Muscle layer of duodenum (tissue), 2 donors: ENCODE measurements at regions not wholly inside any gene's neighbourhood (a gene's known extent, or its start where the extent isn't known, plus 50 kb on each side); places are given as distances from the start of the nearest gene placed in this dataset.

ENCODE experiments used
- H3K27ac ChIP-seq: one replicate; pipeline ENCODE4 v1.7.0; 2013; ENCODE audit warnings: mild to moderate bottlenecking, low read length
- H3K27me3 ChIP-seq: one replicate; pipeline ENCODE4 v1.7.0; 2013; ENCODE audit warnings: low read depth, mild to moderate bottlenecking, control low read depth, low read length
- H3K36me3 ChIP-seq, 2 donors: one replicate each; pipeline ENCODE4 v1.7.0; 2013; ENCODE audit warnings: low read length in 2 of 2, control low read depth in 1 of 2, mild to moderate bottlenecking in 1 of 2; ENCODE audit not compliant: insufficient read depth in 2 of 2, control insufficient read depth in 1 of 2
- H3K4me1 ChIP-seq, 2 donors: one replicate each; pipeline ENCODE4 v1.7.0; 2013; ENCODE audit warnings: low read length in 2 of 2, mild to moderate bottlenecking in 2 of 2, control low read depth in 1 of 2, moderate library complexity in 1 of 2; ENCODE audit not compliant: insufficient read depth in 2 of 2, control insufficient read depth in 1 of 2
- H3K4me3 ChIP-seq, 2 donors: one replicate each; pipeline ENCODE4 v1.7.0; 2013; ENCODE audit warnings: low read length in 2 of 2, low read depth in 1 of 2, mild to moderate bottlenecking in 1 of 2
- H3K9me3 ChIP-seq, 2 donors: one replicate each; pipeline ENCODE4 v1.7.0; 2013; ENCODE audit warnings: low read length in 2 of 2, control low read depth in 1 of 2, mild to moderate bottlenecking in 1 of 2; ENCODE audit not compliant: control insufficient read depth in 1 of 2
- donor health status: healthy.

GRCh38 chr17:63185420-63185819, 219.4 kb downstream of the TANC2 start:
- Histone ChIP-seq H3K27ac (no peak overlapping the region), H3K9me3 (no peaks in the 10 kb centered on the region), H3K4me3 (no peak overlapping the region), H3K36me3 (no peaks in the 10 kb centered on the region), H3K27me3 (no peaks in the 10 kb centered on the region), H3K4me1 (peaks cover 0 to under 1% of the 10 kb centered on the region in 2 donors)

GRCh38 chr17:63189082-63189481, 223.0 kb downstream of the TANC2 start:
- Histone ChIP-seq H3K36me3 (no peaks in the 10 kb centered on the region), H3K9me3 (no peaks in the 10 kb centered on the region), H3K4me1 (peaks cover 0 to 7% of the 10 kb centered on the region in 2 donors), H3K27me3 (no peaks in the 10 kb centered on the region), H3K27ac (no peak overlapping the region), H3K4me3 (no peak overlapping the region)

GRCh38 chr17:63189930-63190329, 223.9 kb downstream of the TANC2 start:
- Histone ChIP-seq H3K4me3 (no peak overlapping the region), H3K27me3 (no peaks in the 10 kb centered on the region), H3K27ac (no peak overlapping the region), H3K4me1 (peaks cover 0 to 7% of the 10 kb centered on the region in 2 donors), H3K36me3 (no peaks in the 10 kb centered on the region), H3K9me3 (no peaks in the 10 kb centered on the region)

- Histone ChIP-seq H3K36me3 (no peaks in the 10 kb centered on the region), H3K27me3 (no peaks in the 10 kb centered on the region), H3K4me1 (peaks cover 0 to 7% of the 10 kb centered on the region in 2 donors), H3K4me3 (no peak overlapping the region), H3K27ac (no peak overlapping the region), H3K9me3 (no peaks in the 10 kb centered on the region)
Measured at GRCh38 chr17:63190821-63191370, 224.9 kb downstream of the TANC2 start.

- H3K4me1 ChIP-seq: peaks cover 0 to 7% of the 10 kb centered on the region in 2 donors
- H3K27me3 ChIP-seq: no peaks in the 10 kb centered on the region
- no peak overlapping the region for H3K4me3 ChIP-seq
- H3K27ac ChIP-seq: no peak overlapping the region
- no peaks in the 10 kb centered on the region for H3K9me3 ChIP-seq
- no peaks in the 10 kb centered on the region for H3K36me3 ChIP-seq
Measured at GRCh38 chr17:63191610-63192009, 225.6 kb downstream of the TANC2 start.

GRCh38 chr17:63193827-63194226, 227.8 kb downstream of the TANC2 start:
- H3K27me3 ChIP-seq: no peaks in the 10 kb centered on the region
- H3K9me3 ChIP-seq: no peaks in the 10 kb centered on the region
- H3K27ac ChIP-seq: no peak overlapping the region
- peaks cover 0 to 7% of the 10 kb centered on the region in 2 donors for H3K4me1 ChIP-seq
- H3K36me3 ChIP-seq: no peaks in the 10 kb centered on the region
- no peak overlapping the region for H3K4me3 ChIP-seq

- H3K4me3 ChIP-seq: no peak overlapping the region
- no peaks in the 10 kb centered on the region for H3K27me3 ChIP-seq
- H3K9me3 ChIP-seq: no peaks in the 10 kb centered on the region
- no peaks in the 10 kb centered on the region for H3K4me1 ChIP-seq
- H3K27ac ChIP-seq: no peak overlapping the region
- no peaks in the 10 kb centered on the region for H3K36me3 ChIP-seq
Measured at GRCh38 chr17:63196772-63197335, 230.8 kb downstream of the TANC2 start.

GRCh38 chr17:63203652-63204051, 237.6 kb downstream of the TANC2 start:
- Histone ChIP-seq H3K9me3 (peaks cover 5 to 15% of the 10 kb centered on the region in 2 donors), H3K4me1 (no peaks in the 10 kb centered on the region), H3K27ac (no peak overlapping the region), H3K36me3 (no peaks in the 10 kb centered on the region), H3K27me3 (no peaks in the 10 kb centered on the region), H3K4me3 (no peak overlapping the region)

GRCh38 chr17:63221939-63222338, 224.2 kb downstream of the CYB561 start:
- Histone ChIP-seq H3K27ac (no peak overlapping the region), H3K36me3 (no peaks in the 10 kb centered on the region), H3K27me3 (no peaks in the 10 kb centered on the region), H3K4me1 (no peaks in the 10 kb centered on the region), H3K4me3 (no peak overlapping the region), H3K9me3 (no peaks in the 10 kb centered on the region)

- no peak overlapping the region for H3K4me3 ChIP-seq
- H3K36me3 ChIP-seq: no peaks in the 10 kb centered on the region
- H3K9me3 ChIP-seq: no peaks in the 10 kb centered on the region
- no peaks in the 10 kb centered on the region for H3K4me1 ChIP-seq
- no peak overlapping the region for H3K27ac ChIP-seq
- H3K27me3 ChIP-seq: no peaks in the 10 kb centered on the region
Measured at GRCh38 chr17:63222655-63223054, 223.5 kb downstream of the CYB561 start.

GRCh38 chr17:63223212-63223911, 222.7 kb downstream of the CYB561 start:
- Histone ChIP-seq H3K4me1 (no peaks in the 10 kb centered on the region), H3K36me3 (no peaks in the 10 kb centered on the region), H3K27ac (no peak overlapping the region), H3K4me3 (no peak overlapping the region), H3K27me3 (no peaks in the 10 kb centered on the region), H3K9me3 (no peaks in the 10 kb centered on the region)
